Transverse colon (tissue), 4 donors: ENCODE measurements at regions not wholly inside any gene's neighbourhood (a gene's known extent, or its start where the extent isn't known, plus 50 kb on each side); places are given as distances from the start of the nearest gene placed in this dataset.

Experiments
- POLR2A ChIP-seq: fragments of 450-650 bp; IDR thresholded peaks from one replicate; pipeline ENCODE4 v1.6.1; 2016; ENCODE audit warnings: antibody characterized with exemption, mild to moderate bottlenecking, moderate library complexity
- POLR2AphosphoS5 ChIP-seq, 3 donors: sonication (generic); formaldehyde crosslinking; IDR thresholded peaks; one replicate each; pipeline ENCODE4 v1.6.1; 2016; ENCODE audit warnings: antibody characterized with exemption in 3 of 3
- TF ChIP-seq, protein P1 (sequence below), 5 experiments: fragments of 200-600 bp in 3 of 5; fragments of 450-650 bp in 2 of 5; sonication (generic) in 3 of 5; IDR thresholded peaks; 1 replicate in 2 of 5; 2 replicates in 3 of 5; pipeline ENCODE4 v1.5.1; 2016 to 2017; ENCODE audit warnings: antibody characterized with exemption in 5 of 5, inconsistent platforms in 3 of 5, mild to moderate bottlenecking in 2 of 5, moderate library complexity in 1 of 5

DNA sequence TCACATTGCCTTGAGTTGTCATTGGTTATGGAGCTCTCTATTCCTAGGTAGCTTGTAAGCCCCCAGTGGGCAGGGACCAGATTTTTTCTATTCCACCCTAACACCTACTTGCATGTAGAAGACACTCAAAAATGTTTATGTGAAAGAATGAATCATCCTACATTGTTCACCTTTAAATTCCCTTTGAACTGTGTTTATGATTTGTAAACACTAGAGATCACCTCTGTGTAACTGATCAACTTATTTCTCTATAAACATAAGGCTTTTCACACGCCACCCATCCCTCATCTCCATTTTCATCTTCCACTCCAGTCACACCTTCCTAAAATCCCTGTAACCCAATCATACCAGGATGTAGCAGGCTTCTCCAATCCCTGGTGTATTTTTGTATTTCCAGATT is 142.6 kb upstream of the LEF1 start:
- TF ChIP-seq, protein P1, sequence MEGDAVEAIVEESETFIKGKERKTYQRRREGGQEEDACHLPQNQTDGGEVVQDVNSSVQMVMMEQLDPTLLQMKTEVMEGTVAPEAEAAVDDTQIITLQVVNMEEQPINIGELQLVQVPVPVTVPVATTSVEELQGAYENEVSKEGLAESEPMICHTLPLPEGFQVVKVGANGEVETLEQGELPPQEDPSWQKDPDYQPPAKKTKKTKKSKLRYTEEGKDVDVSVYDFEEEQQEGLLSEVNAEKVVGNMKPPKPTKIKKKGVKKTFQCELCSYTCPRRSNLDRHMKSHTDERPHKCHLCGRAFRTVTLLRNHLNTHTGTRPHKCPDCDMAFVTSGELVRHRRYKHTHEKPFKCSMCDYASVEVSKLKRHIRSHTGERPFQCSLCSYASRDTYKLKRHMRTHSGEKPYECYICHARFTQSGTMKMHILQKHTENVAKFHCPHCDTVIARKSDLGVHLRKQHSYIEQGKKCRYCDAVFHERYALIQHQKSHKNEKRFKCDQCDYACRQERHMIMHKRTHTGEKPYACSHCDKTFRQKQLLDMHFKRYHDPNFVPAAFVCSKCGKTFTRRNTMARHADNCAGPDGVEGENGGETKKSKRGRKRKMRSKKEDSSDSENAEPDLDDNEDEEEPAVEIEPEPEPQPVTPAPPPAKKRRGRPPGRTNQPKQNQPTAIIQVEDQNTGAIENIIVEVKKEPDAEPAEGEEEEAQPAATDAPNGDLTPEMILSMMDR (IDR thresholded peaks at IDR 0.05): no peak
- TF ChIP-seq POLR2A (no peak), POLR2AphosphoS5 (IDR thresholded peaks at IDR 0.05) (no peak)
